IMR-90 (cell line): ENCODE measurements at regions not wholly inside any gene's neighbourhood (a gene's known extent, or its start where the extent isn't known, plus 50 kb on each side); places are given as distances from the start of the nearest gene placed in this dataset.
A peak's percentile ranks its signal among the peaks of the same experiment; 100 is the strongest.

Source experiments
- ATAC-seq: fragments of 200-7000 bp; cut with Tn5 transposase; 2 replicates; pipeline ENCODE4 v1.9.1; 2020; ENCODE audit warnings: low read depth, mild to moderate bottlenecking, moderate library complexity
- BruUV-seq: library from RNA; stranded (reverse); fragments of 400-500 nt; replicated peaks from 2 replicates; lab custom pipeline; 2021; lab: Mats Ljungman, UMichigan
- CTCF ChIA-PET: fragments of 300-600 bp; formaldehyde crosslinking; extraction: SDS; loops from one replicate; lab custom pipeline; 2021; ENCODE audit warnings: antibody characterized with exemption; lab: Yijun Ruan, JAX
- POLR2A ChIA-PET: fragments of 300-600 bp; sonication (Branson Sonifier 250); formaldehyde crosslinking; loops from one replicate; lab custom pipeline; 2022; ENCODE audit warnings: antibody characterized with exemption; ENCODE audit not compliant: unreplicated experiment; lab: Charles Lee
- DNase-seq: peaks from one replicate; pipeline ENCODE4 v3.0.0; 2013
- H2AFZ ChIP-seq: replicated peaks from 2 replicates; pipeline ENCODE3; 2013; ENCODE audit warnings: low read length, mild to moderate bottlenecking; ENCODE audit not compliant: poor library complexity
- H2AK5ac ChIP-seq: 2 replicates; pipeline ENCODE4 v1.6.1; 2013; ENCODE audit warnings: low read depth, low read length, inconsistent platforms
- H2AK9ac ChIP-seq: replicated peaks from 2 replicates; pipeline ENCODE3; 2013; ENCODE audit warnings: mild to moderate bottlenecking, low read depth, low read length, moderate library complexity; ENCODE audit not compliant: poor library complexity
- H2BK120ac ChIP-seq: 2 replicates; pipeline ENCODE4 v1.6.1; 2013; ENCODE audit warnings: low read depth, low read length, inconsistent platforms
- H2BK15ac ChIP-seq: 3 replicates; pipeline ENCODE4 v1.6.1; 2013; ENCODE audit warnings: low read depth, low read length, inconsistent platforms
- H2BK20ac ChIP-seq: 2 replicates; pipeline ENCODE4 v1.6.1; 2013; ENCODE audit warnings: low read depth, mild to moderate bottlenecking, inconsistent platforms, low read length, moderate library complexity
- H2BK5ac ChIP-seq: 2 replicates; pipeline ENCODE4 v1.6.1; 2013; ENCODE audit warnings: mild to moderate bottlenecking, low read depth, low read length, inconsistent platforms; ENCODE audit not compliant: poor library complexity, severe bottlenecking
- H3K14ac ChIP-seq: replicated peaks from 2 replicates; pipeline ENCODE4 v1.6.1; 2013; ENCODE audit warnings: low read depth, low read length, inconsistent platforms
- H3K18ac ChIP-seq: 2 replicates; pipeline ENCODE4 v1.6.1; 2013; ENCODE audit warnings: low read depth, low read length, control low read depth
- H3K23ac ChIP-seq: 2 replicates; pipeline ENCODE4 v1.6.1; 2013; ENCODE audit warnings: low read depth, low read length, inconsistent platforms
- H3K27ac ChIP-seq: 2 replicates; pipeline ENCODE4 v1.5.1; 2013; ENCODE audit warnings: mild to moderate bottlenecking, control low read depth, low read length; ENCODE audit not compliant: insufficient read depth
- H3K27me3 ChIP-seq: 2 replicates; pipeline ENCODE4 v1.6.1; 2013; ENCODE audit warnings: low read length; ENCODE audit not compliant: control insufficient read depth, insufficient read depth
- H3K36me3 ChIP-seq: 2 replicates; pipeline ENCODE4 v1.6.1; 2013; ENCODE audit warnings: low read length, mixed read lengths; ENCODE audit not compliant: control insufficient read depth, insufficient read depth
- H3K4ac ChIP-seq: 2 replicates; pipeline ENCODE4 v1.6.1; 2013; ENCODE audit warnings: low read depth, low read length, inconsistent platforms
- H3K4me1 ChIP-seq: 2 replicates; pipeline ENCODE4 v1.6.1; 2013; ENCODE audit warnings: low read length, mixed read lengths; ENCODE audit not compliant: control insufficient read depth, insufficient read depth
- H3K4me2 ChIP-seq: 2 replicates; pipeline ENCODE4 v1.6.1; 2013; ENCODE audit warnings: low read depth, mild to moderate bottlenecking, control low read depth, low read length, moderate library complexity
- H3K4me3 ChIP-seq: 2 replicates; pipeline ENCODE4 v1.5.1; 2013; ENCODE audit warnings: low read depth, mild to moderate bottlenecking, control low read depth, low read length, moderate library complexity; ENCODE audit not compliant: insufficient read depth
- H3K56ac ChIP-seq: 2 replicates; pipeline ENCODE4 v1.6.1; 2013; ENCODE audit warnings: low read length, inconsistent platforms; ENCODE audit not compliant: insufficient read depth; ENCODE audit errors: extremely low read depth
- H3K79me1 ChIP-seq, 2 experiments: 2 replicates each; pipeline ENCODE4 v1.6.1; 2013; ENCODE audit warnings: low read length in 2 of 2, inconsistent platforms in 1 of 2, low read depth in 1 of 2
- H3K9ac ChIP-seq: 2 replicates; pipeline ENCODE4 v1.6.1; 2013; ENCODE audit warnings: low read depth, low read length, control low read depth
- H3K9me1 ChIP-seq: 2 replicates; pipeline ENCODE4 v1.6.1; 2013; ENCODE audit warnings: low read length, inconsistent platforms; ENCODE audit not compliant: insufficient read depth
- H3K9me3 ChIP-seq: 2 replicates; pipeline ENCODE4 v1.6.1; 2013; ENCODE audit warnings: low read length; ENCODE audit not compliant: control insufficient read depth, insufficient read depth
- H4K20me1 ChIP-seq: 2 replicates; pipeline ENCODE4 v1.6.1; 2013; ENCODE audit warnings: low read length, inconsistent platforms; ENCODE audit not compliant: insufficient read depth
- H4K5ac ChIP-seq: 2 replicates; pipeline ENCODE4 v1.6.1; 2013; ENCODE audit warnings: mild to moderate bottlenecking, low read depth, low read length, control low read depth
- H4K8ac ChIP-seq, 2 experiments: 2 replicates each; pipeline ENCODE4 v1.6.1; 2013; ENCODE audit warnings: low read depth in 2 of 2, low read length in 2 of 2, control low read depth in 1 of 2, inconsistent platforms in 1 of 2
- H4K91ac ChIP-seq: 2 replicates; pipeline ENCODE4 v1.6.1; 2013; ENCODE audit warnings: low read depth, low read length, inconsistent platforms; ENCODE audit not compliant: insufficient read depth
- CHD1 ChIP-seq: IDR thresholded peaks from 2 replicates; pipeline ENCODE4 v1.6.1; 2012; ENCODE audit warnings: low read depth, low read length, improper control_type of control experiment
- CTCF ChIP-seq: conservative IDR thresholded peaks from 2 replicates; pipeline ENCODE4 v1.5.1; 2012; ENCODE audit warnings: mild to moderate bottlenecking, low read depth, low read length, improper control_type of control experiment
- RAD21 ChIP-seq: IDR thresholded peaks from 2 replicates; pipeline ENCODE4 v1.6.1; 2012; ENCODE audit warnings: low read length, improper control_type of control experiment
- SMC3 ChIP-seq: fragments of 150-350 bp; IDR thresholded peaks from 2 replicates; pipeline ENCODE4 v1.6.1; 2016; ENCODE audit warnings: low read depth, mild to moderate bottlenecking, antibody characterized with exemption, low read length, moderate library complexity
- WGBS, 2 experiments: methylation state at CpG; one replicate each; pipeline versions ENCODE4 v1.1.5 to v1.1.7; 2013; ENCODE audit warnings: missing lambda C conversion rate in 2 of 2; ENCODE audit not compliant: insufficient read length in 1 of 2; ENCODE audit errors: extremely low coverage in 2 of 2; 5-methylcytosine and 5-hydroxymethylcytosine counted together
- dilution Hi-C: fragments of 300-500 bp; cut with HindIII; formaldehyde crosslinking; loops from one replicate; pipeline ENCODE4 v1.14.3; 2018; ENCODE audit warnings: low sequenced_read_pairs; ENCODE audit not compliant: unreplicated experiment
- in situ Hi-C: fragments of 300-500 bp; cut with MboI; formaldehyde crosslinking; loops from 3 replicates; pipeline ENCODE4 v1.14.3; 2019; ENCODE audit warnings: low sequenced_read_pairs, inconsistent platforms, mixed read lengths
- intact Hi-C: fragments of 100-400 bp; cut with micrococcal nuclease; formaldehyde crosslinking; loops from 2 replicates; pipeline ENCODE4 v1.10.0; 2022

GRCh38 chrX:120790118-120790517 lies 85.5 kb downstream of the CT47B1 start:
- H3K9me1 ChIP-seq = peaks cover 2% of the 10 kb centered on the region; the same call in 1 of the 2 replicates
- WGBS, 2 experiments = no CpG with 5 or more reads among the region's 5 CpGs
- no peak overlapping the region for H4K8ac ChIP-seq
- H3K56ac ChIP-seq = no peak overlapping the region
- TF ChIP-seq RAD21 (peak; percentile 88), CHD1 (no peak), CTCF (peak; percentile 79), SMC3 (peak; percentile 43)
- dilution Hi-C loops (no loop called here), in situ Hi-C loops (no loop called here), intact Hi-C loops (no loop called here)
- no peaks in the 10 kb centered on the region for H3K36me3 ChIP-seq
- H2AFZ ChIP-seq = no peak overlapping the region
- peak; percentile 71 for DNase-seq
- no TSS peak for BruUV-seq
- no peak overlapping the region for H3K4me2 ChIP-seq
- H2BK15ac ChIP-seq = no peak overlapping the region
- H2BK120ac ChIP-seq = no peak overlapping the region
- H3K18ac ChIP-seq = no peak overlapping the region
- H2AK9ac ChIP-seq = no peak overlapping the region
- no peaks in the 10 kb centered on the region for H3K4me1 ChIP-seq
- no peak overlapping the region for H2AK5ac ChIP-seq
- no peak overlapping the region for H3K14ac ChIP-seq
- H3K27ac ChIP-seq = no peak overlapping the region
- H3K4ac ChIP-seq = no peak overlapping the region
- no peak overlapping the region for H3K23ac ChIP-seq
- no peaks in the 10 kb centered on the region for H3K79me1 ChIP-seq
- H4K20me1 ChIP-seq = no peaks in the 10 kb centered on the region
- CTCF ChIA-PET = interaction anchor here (0.7 to 1.4 kb wide), 4 partner anchors 9 to 27 kb away, joined by 3 to 4 read pairs (median 4); no protein-coding TSS in a partner anchor
- no peaks in the 10 kb centered on the region for H3K9me3 ChIP-seq
- no peak overlapping the region for H3K4me3 ChIP-seq
- ATAC-seq = peak; percentile 71
- no peak overlapping the region for H2BK5ac ChIP-seq
- POLR2A ChIA-PET = no interaction called here
- no peak overlapping the region for H2BK20ac ChIP-seq
- H3K27me3 ChIP-seq = no peaks in the 10 kb centered on the region; the same call in 1 of the 2 replicates
- no peak overlapping the region for H3K9ac ChIP-seq
- no peak overlapping the region for H4K5ac ChIP-seq
- H4K91ac ChIP-seq = no peak overlapping the region
